Stimulated activated CD4-positive, alpha-beta T cell treated with anti-CD3 and anti-CD28 coated beads, Interleukin-2, amount 100 ng/mL, for 4 hours (primary cell): ENCODE measurements at regions not wholly inside any gene's neighbourhood (a gene's known extent, or its start where the extent isn't known, plus 50 kb on each side); places are given as distances from the start of the nearest gene placed in this dataset.

Experiments used
- DNase-seq: peaks from one replicate; pipeline ENCODE4 v3.0.0-alpha.2; 2020; ENCODE audit warnings: low read depth

GRCh38 chr6:15875797-15876196 is 213.0 kb upstream of the DTNBP1 start:
- no peak for DNase-seq

GRCh38 chr6:15874821-15875220 is 212.0 kb upstream of the DTNBP1 start:
- DNase-seq: no peak

GRCh38 chr6:15874326-15874725 is 211.5 kb upstream of the DTNBP1 start:
- DNase-seq: no peak

- no peak for DNase-seq
Measured at GRCh38 chr6:15872241-15873103, 209.6 kb upstream of the DTNBP1 start.

DNA sequence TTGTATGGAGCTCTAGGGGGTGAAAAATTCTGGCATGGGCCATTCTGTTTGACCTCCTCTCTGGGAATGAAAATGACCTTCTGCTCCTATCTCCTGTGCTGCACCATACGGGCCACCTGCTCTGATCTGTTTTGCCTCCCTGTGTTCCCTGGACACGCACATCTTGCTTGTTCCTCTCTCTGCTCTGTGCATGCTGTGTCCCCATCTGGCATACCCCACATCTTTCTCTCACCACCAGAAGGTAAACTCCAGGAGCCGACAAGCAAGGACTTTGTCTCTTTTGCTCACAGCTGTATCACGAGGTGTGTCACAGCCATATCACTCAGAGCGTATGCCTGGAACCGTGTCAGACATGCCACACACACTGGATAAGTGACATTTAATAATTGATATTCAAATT is 208.4 kb upstream of the DTNBP1 start:
- no peak for DNase-seq

DNA sequence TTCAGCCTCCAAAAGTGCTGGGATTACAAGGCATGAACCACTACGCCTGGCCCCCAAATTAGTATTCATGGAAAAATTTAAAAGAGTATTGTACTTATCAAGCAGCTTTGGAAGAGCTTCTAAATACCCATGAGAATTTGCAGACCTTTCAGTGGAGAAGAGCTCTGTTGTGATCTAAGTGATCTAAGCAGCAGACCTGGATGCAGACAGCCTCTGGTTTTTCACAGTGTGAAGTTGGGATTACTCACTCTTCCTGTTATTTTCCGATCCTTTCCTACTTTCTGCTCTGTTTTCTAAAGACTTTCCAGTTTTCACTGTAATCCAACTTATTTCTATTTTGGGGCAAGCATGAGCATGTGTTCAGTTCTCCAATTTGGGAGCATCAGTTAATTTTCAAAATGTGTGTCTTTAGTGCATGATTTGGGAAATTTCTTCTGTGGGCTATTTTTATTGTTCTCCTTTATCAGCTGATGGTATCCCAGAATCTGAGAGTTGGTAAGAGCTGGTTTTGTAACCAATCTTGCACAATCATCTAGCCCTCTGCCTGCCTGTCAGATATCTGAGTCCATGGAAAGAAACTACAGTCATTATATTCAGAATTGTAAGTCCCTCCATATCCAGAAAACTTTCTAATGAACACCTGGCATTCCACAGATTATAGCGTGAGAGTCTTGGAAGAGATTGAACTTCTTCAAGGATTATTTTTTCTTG is 207.7 kb upstream of the DTNBP1 start:
- DNase-seq: no peak

GRCh38 chr6:15864708-15865062 is 201.9 kb upstream of the DTNBP1 start:
- DNase-seq: no peak

DNA sequence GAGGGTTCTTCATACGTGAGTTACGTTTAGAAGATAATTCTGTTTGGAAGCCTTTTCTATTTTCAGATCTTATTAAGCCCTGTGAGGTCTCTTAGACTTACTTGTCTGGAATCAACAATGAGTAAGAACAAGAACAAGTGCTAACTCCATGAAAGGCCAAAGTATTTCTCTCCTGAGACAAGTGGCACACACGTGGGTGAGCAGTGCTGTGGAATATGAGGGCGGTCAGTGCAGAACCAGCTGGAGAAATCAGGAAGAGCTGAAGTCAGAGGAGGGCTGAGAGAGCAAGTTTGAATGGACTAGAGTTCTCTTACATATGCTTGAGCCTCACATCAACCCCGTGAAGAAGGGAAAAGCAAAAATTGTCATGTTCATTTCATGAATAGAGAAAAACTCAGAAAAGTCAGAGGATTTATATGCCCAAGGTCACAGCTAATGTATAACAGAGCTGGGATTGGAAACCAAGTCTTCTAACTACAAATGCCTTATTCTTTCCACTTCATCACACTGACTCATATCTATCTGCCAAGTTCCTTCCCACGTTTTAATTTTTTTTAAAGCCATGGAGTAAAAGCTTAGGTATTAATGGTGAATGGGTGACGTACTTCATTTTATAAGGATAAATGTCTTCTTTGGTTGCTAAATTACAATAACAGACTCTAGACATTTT is 201.3 kb upstream of the DTNBP1 start:
- no peak for DNase-seq

- DNase-seq: no peak
Measured at GRCh38 chr6:15862810-15863209, 200.0 kb upstream of the DTNBP1 start.

DNA sequence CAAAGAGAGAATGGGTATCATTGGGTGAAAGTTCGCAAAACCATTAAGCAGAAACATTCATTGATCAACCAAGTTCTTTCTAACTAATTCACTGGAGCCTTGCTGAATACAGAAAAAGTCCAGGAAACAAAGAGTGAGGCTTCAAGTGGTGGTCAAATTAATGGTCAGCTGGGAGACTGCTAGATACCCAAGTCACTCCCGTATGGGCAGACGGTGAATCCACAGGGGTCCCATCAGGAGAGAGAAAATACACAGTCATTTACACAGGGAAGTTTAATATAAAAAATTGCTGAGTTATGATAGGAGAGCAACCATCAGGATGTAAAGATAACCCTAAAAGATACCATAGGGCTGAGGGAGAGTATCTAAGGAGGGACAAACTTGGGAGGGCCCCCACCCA is 198.7 kb upstream of the DTNBP1 start:
- DNase-seq: no peak

GRCh38 chr6:15854826-15855710 is 192.2 kb upstream of the DTNBP1 start:
- DNase-seq: no peak

DNA sequence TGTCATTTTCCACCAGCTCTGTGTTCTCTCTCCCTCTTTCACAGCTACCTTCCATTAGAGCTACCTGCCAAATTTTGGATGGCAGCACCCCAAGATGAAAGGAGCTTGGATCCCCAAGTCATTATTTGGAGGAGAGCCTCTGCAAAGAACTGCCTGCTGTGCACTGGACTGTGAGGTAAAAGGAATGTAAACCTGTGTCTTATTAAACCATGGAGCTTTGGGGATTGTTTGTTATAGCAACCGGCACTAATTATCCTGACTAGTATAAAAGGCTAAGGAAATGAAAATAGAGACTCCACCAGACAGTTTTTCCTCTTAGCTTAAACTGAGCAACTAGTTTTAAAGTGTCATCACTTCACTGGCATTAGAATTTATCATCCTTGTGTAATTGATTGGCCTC is 191.6 kb upstream of the DTNBP1 start:
- DNase-seq: no peak

- DNase-seq: no peak
Measured at GRCh38 chr6:15853259-15853658, 190.4 kb upstream of the DTNBP1 start.

- DNase-seq: no peak
Measured at GRCh38 chr6:15852289-15852688, 189.5 kb upstream of the DTNBP1 start.

DNA sequence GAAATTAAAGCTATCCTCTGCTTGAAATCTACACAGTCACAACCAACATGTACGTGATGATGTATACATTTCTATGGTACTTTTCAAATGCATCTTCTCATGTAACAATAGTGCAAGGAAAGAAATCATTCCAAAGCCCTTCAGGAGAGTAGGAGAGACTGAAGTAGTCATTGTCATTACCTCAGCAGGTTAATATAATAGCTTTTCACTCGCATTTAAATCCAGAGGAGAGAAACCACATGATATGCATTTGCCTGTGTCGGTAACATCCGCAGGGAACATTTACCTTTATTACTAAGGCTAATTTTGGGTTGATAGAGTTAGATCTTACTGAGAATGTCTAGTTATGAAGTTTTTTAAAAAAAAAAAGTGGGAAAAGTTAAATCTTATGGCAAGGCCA is 186.6 kb upstream of the DTNBP1 start:
- no peak for DNase-seq

DNA sequence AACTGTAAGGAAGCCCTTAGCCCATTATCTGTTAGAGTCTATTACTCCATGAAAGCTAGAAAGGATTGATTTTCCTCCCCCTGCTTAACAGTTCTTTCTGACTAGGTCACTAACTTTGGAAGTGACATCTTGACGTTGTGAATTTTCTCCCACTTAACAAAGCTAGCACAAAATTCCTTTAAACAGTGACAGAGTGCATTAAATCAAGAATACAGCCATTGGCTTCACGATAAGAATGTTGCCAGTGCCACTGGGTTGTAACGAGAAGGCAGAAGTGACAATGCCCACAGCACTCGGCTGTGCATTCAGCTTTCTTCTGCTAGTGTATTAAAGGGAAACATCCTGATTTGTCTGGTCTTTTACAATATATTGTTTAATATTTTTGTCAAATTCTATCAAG is 182.7 kb upstream of the DTNBP1 start:
- DNase-seq: no peak

- DNase-seq: no peak
Measured at GRCh38 chr6:15843764-15844163, 180.9 kb upstream of the DTNBP1 start.

GRCh38 chr6:15843226-15843625 is 180.4 kb upstream of the DTNBP1 start:
- DNase-seq: no peak

DNA sequence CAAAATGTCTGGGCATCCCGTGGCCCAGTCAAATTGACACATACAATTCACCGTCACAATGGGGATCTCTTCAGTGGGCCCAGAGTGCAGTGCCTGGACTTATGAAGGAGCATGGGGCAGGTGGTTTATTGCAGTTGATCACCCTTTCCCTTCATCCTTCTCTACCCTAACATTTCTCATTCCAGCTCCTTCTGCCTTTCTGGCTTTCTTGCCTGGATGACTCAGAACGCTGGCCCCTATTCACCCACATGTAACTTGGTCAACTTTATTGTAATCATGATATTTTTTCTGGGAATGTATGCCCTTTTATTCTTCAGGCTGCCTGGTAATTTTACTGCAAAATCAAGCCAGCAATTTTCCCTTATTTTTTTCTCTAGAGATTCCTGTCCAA is 179.9 kb upstream of the DTNBP1 start:
- no peak for DNase-seq

DNA sequence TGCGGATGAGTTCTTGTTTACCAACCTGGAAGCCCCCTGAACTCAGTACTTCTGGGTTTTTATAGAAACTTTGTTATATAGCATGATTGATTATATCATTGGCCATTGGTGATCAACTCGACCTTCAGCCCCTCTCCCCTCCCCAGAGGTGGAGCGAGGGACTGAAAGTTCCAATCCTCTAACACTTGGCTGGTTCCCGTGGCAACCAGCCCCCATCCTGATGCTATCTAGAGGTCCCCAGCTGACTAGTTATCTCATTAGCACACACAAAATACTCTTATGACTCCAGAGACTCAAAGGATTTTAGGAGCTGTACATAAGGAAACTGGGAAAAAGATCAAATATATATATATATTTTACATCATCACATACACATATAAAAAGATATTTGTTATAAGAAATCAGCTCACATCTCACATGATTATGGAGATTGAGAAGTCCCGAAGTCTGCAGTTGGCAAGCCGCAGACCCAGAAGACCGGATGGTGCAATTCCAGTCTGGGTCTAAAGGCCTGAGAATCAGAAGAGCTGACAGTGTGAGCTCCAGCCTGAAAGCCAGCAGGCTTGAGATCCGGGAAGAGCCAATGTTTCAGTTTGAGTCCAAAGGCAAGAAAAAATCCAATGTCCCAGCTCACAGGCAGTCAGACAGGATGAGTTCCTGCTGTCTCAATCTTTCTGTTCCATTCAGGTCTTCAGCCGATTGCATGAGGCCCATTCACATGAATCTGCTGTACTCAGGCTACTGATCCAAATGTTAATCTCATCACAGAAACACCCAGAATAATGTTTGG is 179.3 kb upstream of the DTNBP1 start:
- DNase-seq: no peak

- no peak for DNase-seq
Measured at GRCh38 chr6:15839969-15840541, 177.2 kb upstream of the DTNBP1 start.
